ENCODE measurements at regions not wholly inside any gene's neighbourhood (a gene's known extent, or its start where the extent isn't known, plus 50 kb on each side); places are given as distances from the start of the nearest gene placed in this dataset.

- H3K4me1 ChIP-seq, result no peaks in the 10 kb centered on the region
- H3K27ac ChIP-seq, result no peak overlapping the region
- H3K9me3 ChIP-seq, result no peaks in the 10 kb centered on the region
- 85 to 100% methylated on average over 1 to 3 of the region's 5 CpGs for WGBS, 2 donors (ENCODE audit: low coverage in 1 of 2)
- no peak overlapping the region for H3K4me3 ChIP-seq
- H3K36me3 ChIP-seq, result no peaks in the 10 kb centered on the region
- TF ChIP-seq POLR2AphosphoS5 (IDR thresholded peaks at IDR 0.05) (no peak), CTCF (IDR thresholded peaks at IDR 0.05) (no peak), EP300 (IDR thresholded peaks at IDR 0.05) (no peak), POLR2A (IDR thresholded peaks at IDR 0.05) (no peak)
- no peak for ATAC-seq
- peaks cover 4% of the 10 kb centered on the region for H3K27me3 ChIP-seq
Measured at GRCh38 chr2:120480903-120481445, 135.0 kb downstream of the INHBB start.

- Histone ChIP-seq H3K9me3 (no peaks in the 10 kb centered on the region), H3K4me1 (no peaks in the 10 kb centered on the region), H3K27ac (no peak overlapping the region), H3K4me3 (no peak overlapping the region), H3K36me3 (no peaks in the 10 kb centered on the region), H3K27me3 (peaks cover 5% of the 10 kb centered on the region)
- no peak for ATAC-seq
- WGBS, 2 donors (ENCODE audit: low coverage in 1 of 2), result 83 to 91% methylated on average over 1 to 9 of the region's 17 CpGs
- TF ChIP-seq POLR2AphosphoS5 (IDR thresholded peaks at IDR 0.05) (no peak), EP300 (IDR thresholded peaks at IDR 0.05) (no peak), CTCF (IDR thresholded peaks at IDR 0.05) (no peak), POLR2A (IDR thresholded peaks at IDR 0.05) (no peak)
Measured at GRCh38 chr2:120481446-120482194, 135.7 kb downstream of the INHBB start.

- no peaks in the 10 kb centered on the region for H3K4me1 ChIP-seq
- TF ChIP-seq POLR2AphosphoS5 (IDR thresholded peaks at IDR 0.05), result no peak
- TF ChIP-seq POLR2A (IDR thresholded peaks at IDR 0.05), result no peak
- no peak for TF ChIP-seq CTCF (IDR thresholded peaks at IDR 0.05)
- TF ChIP-seq EP300 (IDR thresholded peaks at IDR 0.05), result no peak
- no peak for ATAC-seq
- H3K36me3 ChIP-seq, result no peaks in the 10 kb centered on the region
- WGBS, 2 donors (ENCODE audit: low coverage in 1 of 2), result 90 to 100% methylated on average over 3 to 4 of the region's 9 CpGs
- H3K4me3 ChIP-seq, result no peak overlapping the region
- H3K27ac ChIP-seq, result no peak overlapping the region
- no peaks in the 10 kb centered on the region for H3K9me3 ChIP-seq
- peaks cover 10% of the 10 kb centered on the region for H3K27me3 ChIP-seq
Measured at GRCh38 chr2:120482334-120482733, 136.4 kb downstream of the INHBB start.

GRCh38 chr2:120483355-120483754, 137.4 kb downstream of the INHBB start:
- Histone ChIP-seq H3K9me3 (no peaks in the 10 kb centered on the region), H3K4me1 (no peaks in the 10 kb centered on the region), H3K4me3 (no peak overlapping the region), H3K27me3 (peaks cover 10% of the 10 kb centered on the region), H3K36me3 (no peaks in the 10 kb centered on the region), H3K27ac (no peak overlapping the region)
- 83% methylated on average over 1 of the region's 5 CpGs for WGBS, 2 donors (ENCODE audit: low coverage in 1 of 2)
- TF ChIP-seq CTCF (IDR thresholded peaks at IDR 0.05), result no peak
- TF ChIP-seq EP300 (IDR thresholded peaks at IDR 0.05), result no peak
- no peak for TF ChIP-seq POLR2AphosphoS5 (IDR thresholded peaks at IDR 0.05)
- TF ChIP-seq POLR2A (IDR thresholded peaks at IDR 0.05), result no peak
- no peak for ATAC-seq

- TF ChIP-seq POLR2A (IDR thresholded peaks at IDR 0.05) (no peak), POLR2AphosphoS5 (IDR thresholded peaks at IDR 0.05) (no peak), CTCF (IDR thresholded peaks at IDR 0.05) (no peak), EP300 (IDR thresholded peaks at IDR 0.05) (no peak)
- H3K27me3 ChIP-seq, result peaks cover 10% of the 10 kb centered on the region
- no peaks in the 10 kb centered on the region for H3K4me1 ChIP-seq
- whole genome bisulfite sequencing, 2 donors (ENCODE audit: low coverage in 1 of 2), result 88 to 100% methylated on average over 1 to 4 of the region's 7 CpGs
- no peak overlapping the region for H3K27ac ChIP-seq
- no peak overlapping the region for H3K4me3 ChIP-seq
- H3K36me3 ChIP-seq, result no peaks in the 10 kb centered on the region
- H3K9me3 ChIP-seq, result no peaks in the 10 kb centered on the region
- ATAC-seq, result no peak
Measured at GRCh38 chr2:120485096-120485495, 139.2 kb downstream of the INHBB start.

All from gastroesophageal sphincter (tissue), 4 donors.